ENCODE measurements at regions not wholly inside any gene's neighbourhood (a gene's known extent, or its start where the extent isn't known, plus 50 kb on each side); places are given as distances from the start of the nearest gene placed in this dataset.

DNA sequence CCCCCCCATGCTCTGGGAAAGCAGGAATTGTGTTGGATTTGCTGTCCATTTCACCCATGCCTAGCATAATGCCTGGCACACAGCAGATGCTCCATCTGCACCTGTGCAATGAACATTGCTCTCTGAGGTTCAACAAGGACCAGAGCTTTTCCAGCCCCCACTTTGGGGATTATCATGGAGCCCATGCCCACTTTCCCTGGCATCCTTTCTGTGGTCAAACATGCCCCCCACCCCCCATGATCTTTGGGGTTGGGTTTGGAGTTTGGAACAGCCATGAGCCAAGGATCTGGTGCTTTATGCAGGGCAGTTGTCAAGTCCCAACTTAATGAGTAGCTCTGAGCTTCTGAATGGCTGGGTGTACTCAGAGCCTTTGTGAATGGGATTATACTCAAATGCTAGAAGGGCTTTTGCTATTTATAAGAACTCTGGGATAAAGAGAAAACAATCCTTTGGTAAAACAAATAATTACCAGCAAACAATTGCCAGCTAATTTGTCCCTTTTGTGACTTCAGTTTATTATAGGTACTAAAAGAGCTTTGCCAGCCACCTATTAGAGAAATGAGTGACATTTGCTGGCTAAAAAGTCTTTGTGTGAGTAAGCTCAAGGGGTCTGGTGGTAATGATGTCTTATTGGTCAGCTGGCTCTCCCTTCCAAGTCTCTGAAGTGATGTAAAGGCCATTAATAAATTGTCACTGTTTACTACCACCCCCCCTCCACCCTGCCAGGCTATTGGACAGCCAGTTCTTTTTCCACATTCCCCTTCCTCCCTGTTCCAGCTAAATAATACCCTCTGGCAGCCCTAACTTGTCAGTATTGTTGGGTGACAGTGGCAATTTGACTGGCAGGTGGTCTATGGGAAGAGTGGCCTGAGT is 182.3 kb downstream of the MACROH2A1 start:
- Mint-ChIP-seq H3K4me1 (no peaks in the 10 kb centered on the region), H3K27ac (no peak overlapping the region), H3K36me3 (no peaks in the 10 kb centered on the region), H3K27me3 (ENCODE audit: low read depth in 2 of 2) (peaks cover 6 to 7% of the 10 kb centered on the region in 2 donors), H3K4me3 (no peak overlapping the region), H3K9me3 (no peaks in the 10 kb centered on the region)
- intact Hi-C loops (cut with micrococcal nuclease), result no loop called here
- Histone ChIP-seq H3K27me3 (ENCODE audit: control insufficient read depth, insufficient read depth, low read length) (no peaks in the 10 kb centered on the region), H3K9me3 (ENCODE audit: control insufficient read depth, insufficient read depth, low read length) (no peaks in the 10 kb centered on the region), H3K27ac (ENCODE audit: low read length) (no peak overlapping the region), H3K36me3 (ENCODE audit: control insufficient read depth, insufficient read depth, low read length) (no peaks in the 10 kb centered on the region), H3K4me3 (ENCODE audit: low read length) (no peak overlapping the region), H3K4me1 (ENCODE audit: control insufficient read depth, insufficient read depth, low read length) (no peaks in the 10 kb centered on the region)
- DNase-seq (no peak), ATAC-seq (no peak)
- no peak for TF ChIP-seq CTCF (IDR thresholded peaks at IDR 0.05)

GRCh38 chr5:135215617-135216470 is 181.8 kb upstream of the PITX1 start:
- DNase-seq (no peak), ATAC-seq (no peak)
- Histone ChIP-seq H3K27ac (ENCODE audit: low read length) (no peak overlapping the region), H3K9me3 (ENCODE audit: control insufficient read depth, insufficient read depth, low read length) (no peaks in the 10 kb centered on the region), H3K4me1 (ENCODE audit: control insufficient read depth, insufficient read depth, low read length) (no peaks in the 10 kb centered on the region), H3K4me3 (ENCODE audit: low read length) (no peak overlapping the region), H3K36me3 (ENCODE audit: control insufficient read depth, insufficient read depth, low read length) (no peaks in the 10 kb centered on the region), H3K27me3 (ENCODE audit: control insufficient read depth, insufficient read depth, low read length) (no peaks in the 10 kb centered on the region)
- Mint-ChIP-seq H3K9me3 (no peaks in the 10 kb centered on the region), H3K36me3 (no peaks in the 10 kb centered on the region), H3K27ac (no peak overlapping the region), H3K4me1 (no peaks in the 10 kb centered on the region), H3K27me3 (ENCODE audit: low read depth in 2 of 2) (peaks cover 6 to 7% of the 10 kb centered on the region in 2 donors), H3K4me3 (no peak overlapping the region)
- intact Hi-C loops (cut with micrococcal nuclease), result no loop called here
- WGBS (ENCODE audit: insufficient coverage), result 74% methylated on average over 7 of the region's 7 CpGs
- TF ChIP-seq CTCF (IDR thresholded peaks at IDR 0.05), result no peak

- Mint-ChIP-seq H3K27ac (no peak overlapping the region), H3K36me3 (no peaks in the 10 kb centered on the region), H3K4me3 (no peak overlapping the region), H3K9me3 (no peaks in the 10 kb centered on the region), H3K4me1 (no peaks in the 10 kb centered on the region), H3K27me3 (ENCODE audit: low read depth in 2 of 2) (peaks cover 6 to 7% of the 10 kb centered on the region in 2 donors)
- WGBS (ENCODE audit: insufficient coverage), result 32% methylated on average over 7 of the region's 7 CpGs
- intact Hi-C loops (cut with micrococcal nuclease), result no loop called here
- no peak for TF ChIP-seq CTCF (IDR thresholded peaks at IDR 0.05)
- H3K4me3 ChIP-seq (ENCODE audit: low read length), result no peak overlapping the region
- no peak overlapping the region for H3K27ac ChIP-seq (ENCODE audit: low read length)
- H3K36me3 ChIP-seq (ENCODE audit: control insufficient read depth, insufficient read depth, low read length), result no peaks in the 10 kb centered on the region
- ATAC-seq, result no peak
- no peaks in the 10 kb centered on the region for H3K9me3 ChIP-seq (ENCODE audit: control insufficient read depth, insufficient read depth, low read length)
- DNase-seq, result no peak
- no peaks in the 10 kb centered on the region for H3K4me1 ChIP-seq (ENCODE audit: control insufficient read depth, insufficient read depth, low read length)
- no peaks in the 10 kb centered on the region for H3K27me3 ChIP-seq (ENCODE audit: control insufficient read depth, insufficient read depth, low read length)
Measured at GRCh38 chr5:135214897-135215616, 181.0 kb upstream of the PITX1 start.
